ENCODE measurements at regions not wholly inside any gene's neighbourhood (a gene's known extent, or its start where the extent isn't known, plus 50 kb on each side); places are given as distances from the start of the nearest gene placed in this dataset.

DNA sequence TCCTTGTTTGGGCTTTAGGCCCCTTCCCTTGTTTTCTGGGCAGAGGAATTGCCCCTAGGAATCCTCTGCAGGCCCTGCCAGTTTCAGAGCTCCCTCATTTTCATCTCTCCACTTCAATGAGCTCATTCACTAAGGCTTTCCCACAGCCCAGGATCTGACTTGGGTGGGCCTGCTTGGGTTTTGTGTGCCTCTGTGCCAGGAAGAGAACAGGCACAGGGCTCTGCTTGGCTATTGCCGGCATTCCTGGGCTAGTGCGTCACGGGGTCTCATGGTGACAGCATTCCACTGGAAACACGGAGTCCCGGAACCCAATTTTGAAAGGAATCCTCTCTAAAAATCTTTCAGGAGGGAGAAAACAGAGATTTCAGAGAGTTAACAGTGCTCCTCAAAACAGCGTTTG is 150.5 kb downstream of the VCX3A start:
- DNase-seq (ENCODE audit: insufficient read length, low spot score) = no peak
- no peak for TF ChIP-seq CTCF (IDR thresholded peaks at IDR 0.05; ENCODE audit: insufficient read depth, missing control alignments)
- FAIRE-seq = no peak

- FAIRE-seq (no peak), DNase-seq (ENCODE audit: insufficient read length, low spot score) (no peak)
- TF ChIP-seq CTCF (IDR thresholded peaks at IDR 0.05; ENCODE audit: insufficient read depth, missing control alignments) = no peak
Observed at GRCh38 chrX:6383917-6384316, 151.0 kb downstream of the VCX3A start.

GRCh38 chrX:6383488-6383887 is 151.4 kb downstream of the VCX3A start:
- no peak for TF ChIP-seq CTCF (IDR thresholded peaks at IDR 0.05; ENCODE audit: insufficient read depth, missing control alignments)
- no peak for DNase-seq (ENCODE audit: insufficient read length, low spot score)
- FAIRE-seq = no peak

DNA sequence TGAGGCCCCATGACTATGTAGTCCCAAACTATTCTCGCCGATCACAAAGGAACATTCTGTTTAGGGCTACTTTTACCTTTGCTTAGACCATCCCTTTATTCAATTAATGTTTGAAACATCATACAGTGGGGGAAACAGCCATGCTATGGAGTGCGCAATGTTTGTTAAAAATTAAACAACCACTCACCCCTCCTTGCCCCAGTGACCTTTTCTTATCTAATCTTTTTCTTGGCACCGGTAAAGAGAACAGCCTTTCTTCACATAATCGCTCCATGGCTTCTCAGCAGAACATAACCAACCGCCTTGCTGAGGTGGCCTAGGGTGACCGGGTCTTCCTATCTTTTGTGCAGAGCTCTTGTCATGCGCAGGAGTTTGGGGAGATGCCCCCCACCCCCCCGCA is 152.6 kb downstream of the VCX3A start:
- FAIRE-seq = no peak
- TF ChIP-seq CTCF (IDR thresholded peaks at IDR 0.05; ENCODE audit: insufficient read depth, missing control alignments) = no peak

GRCh38 chrX:6377103-6377764 is 148.6 kb upstream of the NLGN4X start:
- DNase-seq (ENCODE audit: insufficient read length, low spot score) = no peak
- FAIRE-seq = no peak
- TF ChIP-seq CTCF (IDR thresholded peaks at IDR 0.05; ENCODE audit: insufficient read depth, missing control alignments) = no peak

More for the DNA sequence above, 152.6 kb downstream of the VCX3A start:
- no peak for DNase-seq (ENCODE audit: insufficient read length, low spot score)

DNA sequence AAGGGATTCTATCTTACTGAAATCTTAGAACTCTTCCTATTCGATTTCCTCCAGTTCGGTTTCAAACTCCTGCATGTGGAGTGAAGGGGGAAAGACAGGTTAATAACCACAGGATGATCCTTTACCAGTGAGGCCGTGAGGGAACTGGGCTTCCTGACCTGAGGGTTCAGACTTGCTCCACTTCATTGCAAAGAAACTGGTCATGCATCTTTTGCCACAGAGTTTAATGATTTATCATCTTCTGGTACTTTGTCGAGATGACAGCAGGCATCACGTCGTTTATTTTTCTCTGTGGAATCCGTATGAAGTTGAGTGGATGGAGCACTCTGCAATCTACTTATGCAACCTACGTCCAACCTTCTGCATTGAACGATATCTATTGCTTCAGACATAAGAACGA is 145.9 kb upstream of the NLGN4X start:
- TF ChIP-seq CTCF (IDR thresholded peaks at IDR 0.05; ENCODE audit: insufficient read depth, missing control alignments) = no peak
- FAIRE-seq = no peak
- DNase-seq (ENCODE audit: insufficient read length, low spot score) = no peak

DNA sequence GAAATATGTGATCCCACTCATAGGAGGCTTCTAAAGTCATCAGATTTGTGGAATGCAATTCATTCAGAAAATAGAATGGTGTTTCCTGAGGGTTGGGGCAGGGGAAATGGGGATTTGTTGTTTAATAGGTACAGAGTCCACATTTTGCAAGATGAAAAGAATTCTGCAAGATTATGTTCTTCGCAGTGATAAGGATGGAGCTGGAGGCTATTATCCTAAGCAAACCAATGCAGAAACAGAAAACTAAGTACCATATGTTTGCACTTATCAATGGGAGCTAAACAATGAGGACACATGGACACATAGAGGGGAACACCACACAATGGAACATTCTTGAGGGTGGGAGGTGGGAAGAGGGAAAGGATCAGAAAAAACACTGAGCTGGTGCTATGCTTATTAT is 144.3 kb upstream of the NLGN4X start:
- FAIRE-seq = no peak
- DNase-seq (ENCODE audit: insufficient read length, low spot score) = no peak
- no peak for TF ChIP-seq CTCF (IDR thresholded peaks at IDR 0.05; ENCODE audit: insufficient read depth, missing control alignments)
